K562 (cell line): ENCODE measurements at regions not wholly inside any gene's neighbourhood (a gene's known extent, or its start where the extent isn't known, plus 50 kb on each side); places are given as distances from the start of the nearest gene placed in this dataset.

Experiments
- BHLHE40 ChIP-seq: IDR thresholded peaks from 2 replicates; pipeline ENCODE4 v1.6.1; 2011; ENCODE audit warnings: low read length, improper control_type of control experiment
- CAMTA2 ChIP-seq: fragments of 250-450 bp; sonication (Bioruptor Pico); conservative IDR thresholded peaks from 2 replicates; pipeline ENCODE4 v1.5.1; 2022
- CBFA2T2 ChIP-seq: fragments of 450-650 bp; conservative IDR thresholded peaks from 2 replicates; pipeline ENCODE4 v1.6.1; 2017; ENCODE audit warnings: mild to moderate bottlenecking
- GABPA ChIP-seq: fragments of 200-800 bp; sonication (Bioruptor generic); conservative IDR thresholded peaks from 2 replicates; pipeline ENCODE4 v1.6.1; 2016; ENCODE audit warnings: low read depth, missing genetic modification characterization, missing compliant biosample characterization
- HMG20B ChIP-seq: fragments of 250-450 bp; sonication (Bioruptor Pico); IDR thresholded peaks from 2 replicates; pipeline ENCODE4 v1.5.0; 2021; ENCODE audit warnings: mild to moderate bottlenecking
- MAZ ChIP-seq, 2 experiments: fragments of 450-650 bp in 1 of 2; sonication (generic) in 1 of 2; formaldehyde crosslinking; IDR thresholded peaks in 1 of 2; conservative IDR thresholded peaks in 1 of 2; 2 replicates each; pipeline versions ENCODE4 v1.4.0 to v1.5.0; 2020; ENCODE audit warnings: mild to moderate bottlenecking in 1 of 2, missing genetic modification reagents in 1 of 2
- OTX1 ChIP-seq: fragments of 450-650 bp; formaldehyde crosslinking; IDR thresholded peaks from 2 replicates; pipeline ENCODE4 v1.4.0; 2022; ENCODE audit warnings: mild to moderate bottlenecking
- POLR2AphosphoS2 ChIP-seq: IDR thresholded peaks from 2 replicates; pipeline ENCODE4 v1.6.1; 2012; ENCODE audit warnings: low read length, improper control_type of control experiment
- PYGO2 ChIP-seq: fragments of 450-650 bp; IDR thresholded peaks from 2 replicates; pipeline ENCODE4 v1.6.1; 2016; ENCODE audit warnings: mild to moderate bottlenecking, missing genetic modification characterization, moderate library complexity, missing compliant biosample characterization
- SMAD3 ChIP-seq: fragments of 450-650 bp; formaldehyde crosslinking; conservative IDR thresholded peaks from 2 replicates; pipeline ENCODE4 v1.4.0; 2020; ENCODE audit warnings: mild to moderate bottlenecking
- TRIM28 ChIP-seq: fragments of 450-650 bp; IDR thresholded peaks from 2 replicates; pipeline ENCODE4 v1.6.1; 2017
- ZC3H11A ChIP-seq: IDR thresholded peaks from 2 replicates; pipeline ENCODE4 v1.6.1; 2012; ENCODE audit warnings: low read depth, low read length, improper control_type of control experiment
- ZNF445 ChIP-seq: fragments of 250-450 bp; sonication (Bioruptor Pico); IDR thresholded peaks from 2 replicates; pipeline ENCODE4 v1.4.0; 2020; ENCODE audit warnings: low read depth, mild to moderate bottlenecking, moderate library complexity
- TF ChIP-seq, protein P1 (sequence below): sonication (generic); formaldehyde crosslinking; IDR thresholded peaks from 2 replicates; pipeline ENCODE4 v1.8.0; 2022; ENCODE audit warnings: missing genetic modification reagents, mild to moderate bottlenecking, moderate library complexity, borderline replicate concordance
- TF ChIP-seq, protein P2 (sequence below): fragments of 250-450 bp; sonication (Bioruptor Pico); IDR thresholded peaks from 2 replicates; pipeline ENCODE4 v1.8.0; 2021; ENCODE audit warnings: borderline replicate concordance, mild to moderate bottlenecking, moderate library complexity; ENCODE audit not compliant: poor library complexity, severe bottlenecking
- TF ChIP-seq, protein P3 (sequence below): fragments of 250-450 bp; sonication (Bioruptor Pico); IDR thresholded peaks from 2 replicates; pipeline ENCODE4 v1.4.0; 2020; ENCODE audit warnings: mild to moderate bottlenecking
- TF ChIP-seq, protein P4 (sequence below): fragments of 200-800 bp; sonication (Bioruptor generic); IDR thresholded peaks from 2 replicates; pipeline ENCODE4 v1.6.1; 2017; ENCODE audit warnings: missing genetic modification characterization, missing compliant biosample characterization
- TF ChIP-seq, protein P5 (sequence below), 2 experiments: fragments of 450-650 bp; IDR thresholded peaks; 2 replicates each; pipeline ENCODE4 v1.6.1; 2016
- TF ChIP-seq, protein P6 (sequence below): fragments of 450-650 bp; IDR thresholded peaks from 2 replicates; pipeline ENCODE4 v1.6.1; 2016

DNA sequence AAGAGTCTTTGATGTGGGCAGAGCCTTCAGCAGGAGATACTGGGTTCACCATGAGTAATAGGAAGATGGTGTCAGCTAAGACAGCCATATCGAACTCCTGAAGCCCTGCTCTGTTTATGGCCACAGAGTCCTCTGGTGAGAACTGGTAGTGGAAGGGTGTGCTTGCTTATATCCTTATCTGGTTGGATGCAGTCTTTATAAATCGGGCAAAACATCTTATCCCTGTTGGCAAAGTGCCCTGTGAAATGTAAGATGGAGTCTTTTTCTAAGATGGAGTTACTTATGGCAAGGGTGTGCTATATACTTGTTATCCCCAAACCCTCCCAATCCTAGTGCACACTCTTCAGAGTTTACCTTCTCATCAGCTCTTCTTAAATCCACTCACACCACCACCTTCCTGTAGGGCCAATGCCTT lies 190.8 kb upstream of the PARD3B start (continued):
- TF ChIP-seq, protein P1, sequence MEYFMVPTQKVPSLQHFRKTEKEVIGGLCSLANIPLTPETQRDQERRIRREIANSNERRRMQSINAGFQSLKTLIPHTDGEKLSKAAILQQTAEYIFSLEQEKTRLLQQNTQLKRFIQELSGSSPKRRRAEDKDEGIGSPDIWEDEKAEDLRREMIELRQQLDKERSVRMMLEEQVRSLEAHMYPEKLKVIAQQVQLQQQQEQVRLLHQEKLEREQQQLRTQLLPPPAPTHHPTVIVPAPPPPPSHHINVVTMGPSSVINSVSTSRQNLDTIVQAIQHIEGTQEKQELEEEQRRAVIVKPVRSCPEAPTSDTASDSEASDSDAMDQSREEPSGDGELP (CRISPR knock-in tag) = no peak
- no peak for TF ChIP-seq ZC3H11A
- TF ChIP-seq SMAD3 (CRISPR knock-in tag) = peak; percentile 98
- peak; percentile 97 for TF ChIP-seq ZNF445 (CRISPR knock-in tag)
- TF ChIP-seq, protein P2, sequence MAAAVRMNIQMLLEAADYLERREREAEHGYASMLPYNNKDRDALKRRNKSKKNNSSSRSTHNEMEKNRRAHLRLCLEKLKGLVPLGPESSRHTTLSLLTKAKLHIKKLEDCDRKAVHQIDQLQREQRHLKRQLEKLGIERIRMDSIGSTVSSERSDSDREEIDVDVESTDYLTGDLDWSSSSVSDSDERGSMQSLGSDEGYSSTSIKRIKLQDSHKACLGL (CRISPR knock-in tag) = peak; percentile 53
- 0 out of 2 replicates have a peak, but pooled peaks have one; percentile 35 for TF ChIP-seq CAMTA2
- no peak for TF ChIP-seq BHLHE40
- TF ChIP-seq CBFA2T2 = peak; percentile 36; the same call in 1 of the 2 replicates
- TF ChIP-seq, protein P3, sequence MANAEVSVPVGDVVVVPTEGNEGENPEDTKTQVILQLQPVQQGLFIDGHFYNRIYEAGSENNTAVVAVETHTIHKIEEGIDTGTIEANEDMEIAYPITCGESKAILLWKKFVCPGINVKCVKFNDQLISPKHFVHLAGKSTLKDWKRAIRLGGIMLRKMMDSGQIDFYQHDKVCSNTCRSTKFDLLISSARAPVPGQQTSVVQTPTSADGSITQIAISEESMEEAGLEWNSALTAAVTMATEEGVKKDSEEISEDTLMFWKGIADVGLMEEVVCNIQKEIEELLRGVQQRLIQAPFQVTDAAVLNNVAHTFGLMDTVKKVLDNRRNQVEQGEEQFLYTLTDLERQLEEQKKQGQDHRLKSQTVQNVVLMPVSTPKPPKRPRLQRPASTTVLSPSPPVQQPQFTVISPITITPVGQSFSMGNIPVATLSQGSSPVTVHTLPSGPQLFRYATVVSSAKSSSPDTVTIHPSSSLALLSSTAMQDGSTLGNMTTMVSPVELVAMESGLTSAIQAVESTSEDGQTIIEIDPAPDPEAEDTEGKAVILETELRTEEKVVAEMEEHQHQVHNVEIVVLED (CRISPR knock-in tag) = peak; percentile 80
- TF ChIP-seq, protein P4, sequence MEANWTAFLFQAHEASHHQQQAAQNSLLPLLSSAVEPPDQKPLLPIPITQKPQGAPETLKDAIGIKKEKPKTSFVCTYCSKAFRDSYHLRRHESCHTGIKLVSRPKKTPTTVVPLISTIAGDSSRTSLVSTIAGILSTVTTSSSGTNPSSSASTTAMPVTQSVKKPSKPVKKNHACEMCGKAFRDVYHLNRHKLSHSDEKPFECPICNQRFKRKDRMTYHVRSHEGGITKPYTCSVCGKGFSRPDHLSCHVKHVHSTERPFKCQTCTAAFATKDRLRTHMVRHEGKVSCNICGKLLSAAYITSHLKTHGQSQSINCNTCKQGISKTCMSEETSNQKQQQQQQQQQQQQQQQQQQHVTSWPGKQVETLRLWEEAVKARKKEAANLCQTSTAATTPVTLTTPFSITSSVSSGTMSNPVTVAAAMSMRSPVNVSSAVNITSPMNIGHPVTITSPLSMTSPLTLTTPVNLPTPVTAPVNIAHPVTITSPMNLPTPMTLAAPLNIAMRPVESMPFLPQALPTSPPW (CRISPR knock-in tag) = peak; percentile 60
- TF ChIP-seq OTX1 (CRISPR knock-in tag) = 0 out of 2 replicates have a peak, but pooled peaks have one; percentile 76
- TF ChIP-seq HMG20B = peak; percentile 57; the same call in 1 of the 2 replicates
- peak; percentile 97 for TF ChIP-seq PYGO2
- TF ChIP-seq POLR2AphosphoS2 = no peak
- 0 out of 2 replicates have a peak, but pooled peaks have one; percentile 38 for TF ChIP-seq GABPA (tag)
- no peak for TF ChIP-seq TRIM28
- TF ChIP-seq, protein P5, sequence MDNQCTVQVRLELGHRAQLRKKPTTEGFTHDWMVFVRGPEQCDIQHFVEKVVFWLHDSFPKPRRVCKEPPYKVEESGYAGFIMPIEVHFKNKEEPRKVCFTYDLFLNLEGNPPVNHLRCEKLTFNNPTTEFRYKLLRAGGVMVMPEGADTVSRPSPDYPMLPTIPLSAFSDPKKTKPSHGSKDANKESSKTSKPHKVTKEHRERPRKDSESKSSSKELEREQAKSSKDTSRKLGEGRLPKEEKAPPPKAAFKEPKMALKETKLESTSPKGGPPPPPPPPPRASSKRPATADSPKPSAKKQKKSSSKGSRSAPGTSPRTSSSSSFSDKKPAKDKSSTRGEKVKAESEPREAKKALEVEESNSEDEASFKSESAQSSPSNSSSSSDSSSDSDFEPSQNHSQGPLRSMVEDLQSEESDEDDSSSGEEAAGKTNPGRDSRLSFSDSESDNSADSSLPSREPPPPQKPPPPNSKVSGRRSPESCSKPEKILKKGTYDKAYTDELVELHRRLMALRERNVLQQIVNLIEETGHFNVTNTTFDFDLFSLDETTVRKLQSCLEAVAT (IDR thresholded peaks at IDR 0.05) = no peak
- peak in 1 of 2 experiments; percentile 96; a peak in 2 of 4 replicates for TF ChIP-seq MAZ (CRISPR knock-in tag; conservative IDR thresholded peaks at IDR 0.05 in 1 of 2, IDR thresholded peaks at IDR 0.05 in 1 of 2)
- TF ChIP-seq, protein P6, sequence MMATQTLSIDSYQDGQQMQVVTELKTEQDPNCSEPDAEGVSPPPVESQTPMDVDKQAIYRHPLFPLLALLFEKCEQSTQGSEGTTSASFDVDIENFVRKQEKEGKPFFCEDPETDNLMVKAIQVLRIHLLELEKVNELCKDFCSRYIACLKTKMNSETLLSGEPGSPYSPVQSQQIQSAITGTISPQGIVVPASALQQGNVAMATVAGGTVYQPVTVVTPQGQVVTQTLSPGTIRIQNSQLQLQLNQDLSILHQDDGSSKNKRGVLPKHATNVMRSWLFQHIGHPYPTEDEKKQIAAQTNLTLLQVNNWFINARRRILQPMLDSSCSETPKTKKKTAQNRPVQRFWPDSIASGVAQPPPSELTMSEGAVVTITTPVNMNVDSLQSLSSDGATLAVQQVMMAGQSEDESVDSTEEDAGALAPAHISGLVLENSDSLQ = no peak
